BLaER1 (cell line): ENCODE measurements at regions not wholly inside any gene's neighbourhood (a gene's known extent, or its start where the extent isn't known, plus 50 kb on each side); places are given as distances from the start of the nearest gene placed in this dataset.
"Not testable (repeated sequence)": the region's sequence is repeated elsewhere in the genome, so short reads cannot be mapped to it uniquely, and the experiment has no call there.

Experiments
- H3K27ac ChIP-seq: shearing (Covaris generic); formaldehyde crosslinking; 2 replicates; pipeline ENCODE4 v1.8.1; 2022
- H3K27me3 ChIP-seq: shearing (Covaris generic); formaldehyde crosslinking; 2 replicates; pipeline ENCODE4 v1.8.1; 2022
- H3K36me3 ChIP-seq: shearing (Covaris generic); formaldehyde crosslinking; 2 replicates; pipeline ENCODE4 v1.8.1; 2022
- H3K4me1 ChIP-seq: shearing (Covaris generic); formaldehyde crosslinking; 2 replicates; pipeline ENCODE4 v1.8.1; 2022
- H3K4me2 ChIP-seq: shearing (Covaris generic); formaldehyde crosslinking; 2 replicates; pipeline ENCODE4 v1.8.1; 2022
- H3K4me3 ChIP-seq: shearing (Covaris generic); formaldehyde crosslinking; 2 replicates; pipeline ENCODE4 v1.8.1; 2022
- H3K9ac ChIP-seq: shearing (Covaris generic); formaldehyde crosslinking; 2 replicates; pipeline ENCODE4 v1.8.1; 2022
- H3K9me3 ChIP-seq: shearing (Covaris generic); formaldehyde crosslinking; 2 replicates; pipeline ENCODE4 v1.8.1; 2022
- H4K20me1 ChIP-seq: shearing (Covaris generic); formaldehyde crosslinking; 2 replicates; pipeline ENCODE4 v1.8.1; 2022
- Cebpa-rat ChIP-seq: shearing (Covaris generic); IDR thresholded peaks from 2 replicates; pipeline ENCODE4 v1.8.1; 2022

GRCh38 chr2:150256736-150257135 lies 230.7 kb downstream of the RND3 start:
- no peak overlapping the region for H3K4me2 ChIP-seq
- H3K36me3 ChIP-seq = no peaks in the 10 kb centered on the region
- H4K20me1 ChIP-seq = no peaks in the 10 kb centered on the region
- no peak overlapping the region for H3K9ac ChIP-seq
- H3K4me1 ChIP-seq = no peaks in the 10 kb centered on the region; the same call in 1 of the 2 replicates
- no peak overlapping the region for H3K4me3 ChIP-seq
- H3K27ac ChIP-seq = no peak overlapping the region
- TF ChIP-seq Cebpa-rat = no peak
- H3K9me3 ChIP-seq = no peaks in the 10 kb centered on the region
- no peaks in the 10 kb centered on the region for H3K27me3 ChIP-seq

DNA sequence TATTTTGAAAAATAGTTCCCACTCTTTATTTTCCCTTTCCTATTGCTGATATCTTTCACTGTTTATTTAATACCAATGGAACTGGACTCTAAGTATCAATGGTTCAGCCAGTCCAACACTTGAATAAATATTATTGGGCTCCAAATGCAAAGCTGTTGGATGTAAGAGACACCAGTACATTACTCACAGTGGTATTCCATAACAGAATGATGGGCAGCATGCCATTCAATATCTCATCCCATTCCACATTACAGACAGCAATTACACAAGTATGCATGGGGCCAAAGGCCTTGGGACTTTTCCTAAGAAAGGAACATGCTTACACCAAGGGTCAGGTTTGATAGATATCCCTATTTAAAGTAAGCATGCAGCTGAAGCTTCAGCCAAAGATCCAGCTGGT lies 231.9 kb downstream of the RND3 start:
- TF ChIP-seq Cebpa-rat = no peak
- H4K20me1 ChIP-seq = no peaks in the 10 kb centered on the region
- no peaks in the 10 kb centered on the region for H3K36me3 ChIP-seq
- no peaks in the 10 kb centered on the region for H3K27me3 ChIP-seq
- no peaks in the 10 kb centered on the region; the same call in 1 of the 2 replicates for H3K4me1 ChIP-seq
- H3K4me2 ChIP-seq = no peak overlapping the region
- H3K27ac ChIP-seq = no peak overlapping the region
- no peaks in the 10 kb centered on the region for H3K9me3 ChIP-seq
- H3K9ac ChIP-seq = no peak overlapping the region
- H3K4me3 ChIP-seq = no peak overlapping the region

DNA sequence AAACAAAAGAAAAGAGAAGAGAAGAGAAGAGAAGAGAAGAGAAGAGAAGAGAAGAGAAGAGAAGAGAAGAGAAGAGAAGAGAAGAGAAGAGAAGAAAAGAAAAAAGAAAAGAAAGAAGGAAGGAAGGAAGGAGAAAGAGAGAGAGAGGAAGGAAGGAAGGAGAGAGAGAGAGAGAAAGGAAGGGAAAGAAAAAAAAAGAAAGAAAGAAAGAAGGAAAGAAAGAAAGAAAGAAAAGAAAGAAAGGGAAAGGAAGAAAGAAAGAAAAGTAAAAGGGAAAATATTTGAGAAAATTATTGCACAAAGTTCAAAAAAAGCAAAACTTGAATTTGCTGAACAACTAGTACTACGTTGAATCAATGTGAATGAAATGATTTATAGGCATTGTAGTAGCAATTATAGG lies 237.7 kb downstream of the RND3 start:
- not testable (repeated sequence) for H3K9me3 ChIP-seq

GRCh38 chr2:150247481-150247880 lies 240.0 kb downstream of the RND3 start:
- no peak overlapping the region for H3K27ac ChIP-seq
- no peak for TF ChIP-seq Cebpa-rat
- no peak overlapping the region for H3K4me2 ChIP-seq
- no peak overlapping the region for H3K4me3 ChIP-seq
- H3K9me3 ChIP-seq = no peaks in the 10 kb centered on the region
- H3K4me1 ChIP-seq = no peaks in the 10 kb centered on the region
- H3K9ac ChIP-seq = no peak overlapping the region
- H4K20me1 ChIP-seq = no peaks in the 10 kb centered on the region
- no peaks in the 10 kb centered on the region for H3K27me3 ChIP-seq
- H3K36me3 ChIP-seq = no peaks in the 10 kb centered on the region

More for the DNA sequence above, 237.7 kb downstream of the RND3 start:
- not testable (repeated sequence) for H3K36me3 ChIP-seq, H3K9ac ChIP-seq, H3K4me3 ChIP-seq, H3K27ac ChIP-seq, H3K4me2 ChIP-seq, H3K4me1 ChIP-seq, H4K20me1 ChIP-seq, H3K27me3 ChIP-seq

DNA sequence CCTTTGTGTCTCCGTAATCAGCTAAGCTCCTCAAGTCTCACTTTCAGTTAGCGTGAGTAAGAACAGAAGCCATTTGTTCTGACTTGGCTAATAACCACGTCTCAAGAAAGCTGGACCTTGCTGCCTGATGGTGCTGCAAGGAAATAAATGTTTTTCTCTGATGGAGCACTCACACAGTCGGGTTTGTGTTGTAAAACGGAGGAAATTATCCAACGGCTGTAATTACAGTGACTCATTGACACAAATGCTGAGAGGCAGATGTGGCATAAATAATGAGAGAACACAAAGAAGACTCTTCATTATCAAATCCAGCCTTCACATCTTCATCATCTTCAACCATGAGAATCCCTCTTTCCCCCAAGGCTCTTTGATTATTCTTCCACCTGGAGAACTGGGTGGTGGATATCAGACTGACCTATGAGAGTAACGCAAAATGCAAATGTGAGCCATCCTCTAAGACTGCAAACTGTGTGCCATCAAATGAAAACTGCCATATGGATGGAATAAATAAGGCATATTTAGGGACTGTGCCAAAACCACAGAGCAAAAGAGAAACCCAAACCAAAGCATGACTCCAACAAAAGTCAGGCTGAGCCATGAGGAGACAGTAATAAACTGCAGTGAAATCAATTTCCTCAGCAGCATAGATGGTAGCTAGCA lies 252.6 kb downstream of the RND3 start:
- Histone ChIP-seq H3K36me3 (no peaks in the 10 kb centered on the region), H3K9me3 (no peaks in the 10 kb centered on the region), H3K9ac (no peak overlapping the region), H3K4me3 (no peak overlapping the region), H3K27ac (no peak overlapping the region), H3K4me1 (no peaks in the 10 kb centered on the region), H4K20me1 (no peaks in the 10 kb centered on the region), H3K27me3 (no peaks in the 10 kb centered on the region), H3K4me2 (no peak overlapping the region)
- no peak for TF ChIP-seq Cebpa-rat

- Histone ChIP-seq H4K20me1 (no peaks in the 10 kb centered on the region), H3K4me2 (no peak overlapping the region), H3K27ac (no peak overlapping the region), H3K9me3 (no peaks in the 10 kb centered on the region), H3K9ac (no peak overlapping the region), H3K4me1 (no peaks in the 10 kb centered on the region), H3K4me3 (no peak overlapping the region), H3K27me3 (no peaks in the 10 kb centered on the region), H3K36me3 (no peaks in the 10 kb centered on the region)
- TF ChIP-seq Cebpa-rat = no peak
Measured at GRCh38 chr2:150232871-150233270, 254.6 kb downstream of the RND3 start.

DNA sequence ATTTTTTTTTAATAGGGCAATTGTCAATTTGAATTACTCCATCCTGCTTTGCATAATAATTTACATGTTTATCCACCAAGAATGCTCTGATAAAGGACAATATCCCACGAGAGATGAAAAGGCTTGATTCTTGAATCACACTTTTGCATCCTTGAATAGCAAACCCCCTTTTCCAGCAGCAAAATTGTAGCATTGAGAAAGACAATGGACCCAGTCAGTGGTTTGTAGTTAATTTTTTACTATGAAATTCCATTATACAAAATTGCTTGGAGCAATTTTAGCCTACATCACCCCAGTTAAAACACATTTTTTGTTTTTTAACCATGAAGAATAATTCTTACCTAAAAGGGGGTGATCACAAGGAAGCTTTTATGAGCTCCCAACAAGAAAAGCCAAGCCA lies 255.1 kb downstream of the RND3 start:
- Histone ChIP-seq H3K4me3 (no peak overlapping the region), H3K27ac (no peak overlapping the region), H3K4me1 (no peaks in the 10 kb centered on the region), H3K9ac (no peak overlapping the region), H4K20me1 (no peaks in the 10 kb centered on the region), H3K4me2 (no peak overlapping the region), H3K27me3 (no peaks in the 10 kb centered on the region), H3K9me3 (no peaks in the 10 kb centered on the region), H3K36me3 (no peaks in the 10 kb centered on the region)
- no peak for TF ChIP-seq Cebpa-rat

GRCh38 chr2:150230616-150231015 lies 256.9 kb downstream of the RND3 start:
- no peaks in the 10 kb centered on the region for H3K36me3 ChIP-seq
- no peak overlapping the region for H3K4me3 ChIP-seq
- H3K4me1 ChIP-seq = no peaks in the 10 kb centered on the region
- no peak overlapping the region for H3K4me2 ChIP-seq
- no peak overlapping the region for H3K27ac ChIP-seq
- TF ChIP-seq Cebpa-rat = no peak
- no peaks in the 10 kb centered on the region for H3K9me3 ChIP-seq
- H3K9ac ChIP-seq = no peak overlapping the region
- no peaks in the 10 kb centered on the region for H3K27me3 ChIP-seq
- no peaks in the 10 kb centered on the region for H4K20me1 ChIP-seq

DNA sequence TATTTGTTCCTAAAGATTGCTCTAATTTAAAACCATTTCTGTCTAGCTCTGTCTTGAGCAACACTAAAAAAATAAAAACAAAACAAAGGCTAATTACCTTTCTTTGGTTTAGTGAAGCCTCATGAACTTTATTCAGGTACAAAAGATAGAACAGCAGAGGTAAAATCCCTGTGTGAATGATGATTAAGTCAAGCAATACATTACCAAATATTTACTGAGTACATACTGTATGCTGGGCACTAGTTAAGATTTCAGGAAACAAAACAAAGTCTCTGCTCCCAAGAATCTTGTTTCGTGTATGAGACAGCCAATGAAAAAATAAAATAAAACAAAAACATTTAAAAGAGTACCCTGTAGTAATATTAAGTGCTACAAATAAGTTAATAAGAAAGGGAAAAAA lies 257.5 kb downstream of the RND3 start:
- Histone ChIP-seq H3K9ac (no peak overlapping the region), H3K4me2 (no peak overlapping the region), H3K9me3 (no peaks in the 10 kb centered on the region), H3K27me3 (no peaks in the 10 kb centered on the region), H3K36me3 (no peaks in the 10 kb centered on the region), H4K20me1 (no peaks in the 10 kb centered on the region), H3K27ac (no peak overlapping the region), H3K4me3 (no peak overlapping the region), H3K4me1 (no peaks in the 10 kb centered on the region)
- TF ChIP-seq Cebpa-rat = no peak

GRCh38 chr2:150228936-150229335 lies 258.5 kb downstream of the RND3 start:
- no peak overlapping the region for H3K9ac ChIP-seq
- H3K4me2 ChIP-seq = no peak overlapping the region
- no peak overlapping the region for H3K4me3 ChIP-seq
- no peaks in the 10 kb centered on the region for H3K27me3 ChIP-seq
- no peaks in the 10 kb centered on the region for H4K20me1 ChIP-seq
- TF ChIP-seq Cebpa-rat = no peak
- H3K36me3 ChIP-seq = no peaks in the 10 kb centered on the region
- no peaks in the 10 kb centered on the region for H3K9me3 ChIP-seq
- H3K27ac ChIP-seq = no peak overlapping the region
- H3K4me1 ChIP-seq = no peaks in the 10 kb centered on the region

- Histone ChIP-seq H4K20me1 (no peaks in the 10 kb centered on the region), H3K27me3 (no peaks in the 10 kb centered on the region), H3K9me3 (no peaks in the 10 kb centered on the region), H3K9ac (no peak overlapping the region), H3K4me3 (no peak overlapping the region), H3K36me3 (no peaks in the 10 kb centered on the region), H3K27ac (no peak overlapping the region), H3K4me2 (no peak overlapping the region), H3K4me1 (no peaks in the 10 kb centered on the region)
- no peak for TF ChIP-seq Cebpa-rat
Measured at GRCh38 chr2:150225030-150225429, 262.4 kb downstream of the RND3 start.
